Right lobe of liver (tissue), 6 donors: ENCODE measurements at regions not wholly inside any gene's neighbourhood (a gene's known extent, or its start where the extent isn't known, plus 50 kb on each side); places are given as distances from the start of the nearest gene placed in this dataset.
"Not testable (repeated sequence)": the region's sequence is repeated elsewhere in the genome, so short reads cannot be mapped to it uniquely, and the experiment has no call there.

Source experiments
- ATAC-seq, 4 donors: fragments of 200-7000 bp; cut with Tn5 transposase; one replicate each; pipeline ENCODE4 v1.9.1; 2020; ENCODE audit warnings: mild to moderate bottlenecking in 4 of 4, moderate library complexity in 4 of 4
- DNase-seq, 3 donors: peaks; one replicate each; pipeline ENCODE4 v3.0.0-alpha.2; 2020
- H3K27ac ChIP-seq, 3 donors: fragments of 200-600 bp; one replicate each; pipeline ENCODE4 v1.8.0; 2022
- H3K27me3 ChIP-seq, 2 donors: fragments of 200-600 bp; one replicate each; pipeline ENCODE4 v1.8.0; 2022
- H3K36me3 ChIP-seq, 4 donors: fragments of 200-600 bp; sonication (generic) in 1 of 4; one replicate each; pipeline versions ENCODE4 v1.5.1 to v1.8.0; 2017 to 2022; ENCODE audit warnings: control low read depth in 1 of 4
- H3K4me1 ChIP-seq, 4 donors: fragments of 200-600 bp; sonication (generic) in 1 of 4; one replicate each; pipeline versions ENCODE4 v1.5.1 to v1.8.0; 2017 to 2022; ENCODE audit warnings: control low read depth in 1 of 4
- H3K4me3 ChIP-seq, 3 donors: fragments of 200-600 bp; one replicate each; pipeline ENCODE4 v1.8.0; 2022
- H3K9me3 ChIP-seq, 4 donors: fragments of 200-600 bp; sonication (generic) in 1 of 4; one replicate each; pipeline versions ENCODE4 v1.5.1 to v1.8.0; 2017 to 2022; ENCODE audit warnings: control low read depth in 1 of 4
- CTCF ChIP-seq, 4 donors: fragments of 200-600 bp in 3 of 4; fragments of 450-650 bp in 1 of 4; IDR thresholded peaks; one replicate each; pipeline versions ENCODE4 v1.5.1 to v1.8.0; 2016 to 2022; ENCODE audit warnings: antibody characterized with exemption in 4 of 4, mild to moderate bottlenecking in 2 of 4
- POLR2A ChIP-seq: fragments of 450-650 bp; IDR thresholded peaks from one replicate; pipeline ENCODE4 v1.6.1; 2017; ENCODE audit warnings: antibody characterized with exemption, mild to moderate bottlenecking
- WGBS: methylation state at CpG from one replicate; pipeline ENCODE4 v1.1.6; 2018; ENCODE audit warnings: low coverage, low lambda C conversion rate; ENCODE audit not compliant: insufficient coverage; ENCODE audit errors: missing lambda C conversion rate; 5-methylcytosine and 5-hydroxymethylcytosine counted together
- intact Hi-C, 2 donors: fragments of 100-400 bp; cut with DNase I; formaldehyde crosslinking; loops; one replicate each; pipeline versions ENCODE4 v1.11.2 to v1.14.1; 2022
- donor health status: DM: no; HTN: yes; CAD: no.
- donor health status: DM: no; HTN: no; CAD: no.
- donor health status: DM: no; HTN: no; CAD: no.
- donor health status: DM: no; HTN: yes; CAD: no.
- donor health status: DM: no; HTN: yes; CAD: no.

DNA sequence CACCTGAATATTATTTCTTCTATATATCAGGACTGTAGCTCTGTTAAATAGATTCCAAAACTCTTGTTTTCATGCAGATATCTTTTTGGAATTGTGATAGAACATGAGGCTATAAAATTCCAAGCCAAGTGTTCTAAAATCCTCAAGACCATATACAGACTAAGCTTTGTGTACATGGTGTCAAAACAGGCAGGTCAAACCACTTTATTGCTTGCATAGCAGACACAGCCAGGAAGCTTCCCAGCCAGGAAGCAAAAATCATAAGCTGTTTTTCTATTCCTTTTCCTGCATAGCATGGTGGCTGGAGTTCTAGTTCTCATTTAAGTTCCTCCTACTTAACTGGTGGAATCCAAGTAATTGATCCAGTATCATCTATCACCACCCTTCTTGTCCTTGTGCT lies 353.3 kb downstream of the PAX1 start:
- ATAC-seq (no peak), DNase-seq (no peak)
- Histone ChIP-seq H3K4me1 (no peaks in the 10 kb centered on the region), H3K4me3 (no peak overlapping the region), H3K9me3 (no peaks in the 10 kb centered on the region), H3K36me3 (no peaks in the 10 kb centered on the region), H3K27me3 (no peaks in the 10 kb centered on the region), H3K27ac (no peak overlapping the region)
- intact Hi-C loops: no loop called here
- TF ChIP-seq POLR2A: no peak
- no peak for TF ChIP-seq CTCF (IDR thresholded peaks at IDR 0.05)

DNA sequence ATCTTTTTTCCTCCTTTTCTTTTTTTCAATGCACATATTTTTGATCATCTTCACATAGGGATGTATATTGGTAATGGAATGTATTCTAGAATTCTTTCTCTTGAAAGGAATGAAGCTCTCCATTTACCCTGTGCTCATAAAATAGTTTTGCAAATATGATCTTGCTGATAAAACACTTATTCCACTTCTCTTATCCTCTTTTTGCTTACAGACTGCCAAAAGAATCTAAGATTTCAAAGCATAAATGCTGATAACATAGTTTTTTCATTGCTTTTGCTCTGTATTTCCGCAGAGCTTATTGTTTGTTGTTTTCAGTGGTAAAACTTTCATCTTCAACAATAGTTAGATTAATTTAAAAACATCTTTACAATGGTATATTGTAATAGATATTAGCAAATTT lies 350.5 kb downstream of the PAX1 start:
- DNase-seq (no peak), ATAC-seq (no peak)
- H3K4me3 ChIP-seq: no peak overlapping the region
- no peak for TF ChIP-seq POLR2A
- no peaks in the 10 kb centered on the region for H3K9me3 ChIP-seq
- intact Hi-C loops: no loop called here
- 56% methylated on average over 1 of the region's 1 CpG for WGBS
- H3K27me3 ChIP-seq: no peaks in the 10 kb centered on the region
- no peaks in the 10 kb centered on the region for H3K4me1 ChIP-seq
- no peak overlapping the region for H3K27ac ChIP-seq
- H3K36me3 ChIP-seq: no peaks in the 10 kb centered on the region

- H3K9me3 ChIP-seq: no peaks in the 10 kb centered on the region
- WGBS: 48% methylated on average over 1 of the region's 1 CpG
- H3K4me3 ChIP-seq: no peak overlapping the region
- no peaks in the 10 kb centered on the region for H3K36me3 ChIP-seq
- DNase-seq (no peak), ATAC-seq (no peak)
- no peak overlapping the region for H3K27ac ChIP-seq
- intact Hi-C loops: no loop called here
- H3K4me1 ChIP-seq: no peaks in the 10 kb centered on the region
- H3K27me3 ChIP-seq: no peaks in the 10 kb centered on the region
- TF ChIP-seq POLR2A: no peak
- TF ChIP-seq CTCF (IDR thresholded peaks at IDR 0.05): no peak
Measured at GRCh38 chr20:22052025-22052650, 346.7 kb downstream of the PAX1 start.

DNA sequence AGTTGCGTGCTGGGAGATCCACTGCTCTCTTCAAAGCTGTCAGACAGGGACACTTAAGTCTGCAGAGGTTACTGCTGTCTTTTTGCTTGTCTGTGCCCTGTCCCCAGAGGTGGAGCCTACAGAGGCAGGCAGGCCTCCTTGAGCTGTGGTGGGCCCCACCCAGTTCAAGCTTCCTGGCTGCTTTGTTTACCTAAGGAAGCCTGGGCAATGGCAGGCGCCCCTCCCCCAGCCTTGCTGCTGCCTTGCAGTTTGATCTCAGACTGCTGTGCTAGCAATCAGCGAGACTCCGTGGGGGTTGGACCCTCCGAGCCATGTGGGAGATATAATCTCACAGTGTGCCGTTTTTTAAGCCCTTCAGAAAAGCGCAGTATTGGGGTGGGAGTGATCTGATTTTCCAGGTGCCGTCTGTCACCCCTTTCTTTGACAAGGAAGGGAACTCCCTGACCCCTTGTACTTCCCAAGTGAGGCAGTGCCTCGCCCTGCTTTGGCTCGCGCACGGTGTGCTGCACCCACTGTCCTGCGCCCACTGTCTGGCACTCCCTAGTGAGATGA lies 340.6 kb downstream of the PAX1 start:
- H3K36me3 ChIP-seq, DNase-seq, H3K4me3 ChIP-seq, H3K4me1 ChIP-seq, H3K27me3 ChIP-seq, H3K9me3 ChIP-seq, H3K27ac ChIP-seq, intact Hi-C loops, ATAC-seq: not testable (repeated sequence)
- 50% methylated on average over 11 of the region's 13 CpGs for WGBS

DNA sequence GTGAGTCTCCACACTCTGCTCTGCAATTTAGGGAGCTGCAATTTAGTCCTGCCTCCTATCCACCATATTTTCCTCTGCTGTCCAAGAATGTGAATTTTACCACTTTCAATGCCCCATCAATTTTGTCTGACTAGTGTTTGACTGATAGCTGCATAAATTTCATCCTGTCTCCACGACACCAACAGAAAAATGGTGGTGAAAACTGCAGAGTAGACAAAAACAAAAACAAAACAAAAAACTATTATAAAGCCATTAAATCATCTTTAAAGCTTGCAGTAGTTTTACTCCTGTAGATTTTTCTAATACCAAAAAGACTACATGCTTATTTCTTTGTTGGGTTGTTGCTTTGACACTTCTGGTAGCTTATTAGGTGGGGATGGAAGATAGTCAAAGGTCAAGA lies 322.0 kb downstream of the PAX1 start:
- DNase-seq (no peak), ATAC-seq (no peak)
- WGBS: 36% methylated on average over 1 of the region's 1 CpG
- TF ChIP-seq CTCF (IDR thresholded peaks at IDR 0.05) (no peak), POLR2A (no peak)
- Histone ChIP-seq H3K4me3 (no peak overlapping the region), H3K27ac (no peak overlapping the region), H3K36me3 (no peaks in the 10 kb centered on the region), H3K9me3 (no peaks in the 10 kb centered on the region), H3K27me3 (no peaks in the 10 kb centered on the region), H3K4me1 (no peaks in the 10 kb centered on the region)
- intact Hi-C loops: no loop called here

DNA sequence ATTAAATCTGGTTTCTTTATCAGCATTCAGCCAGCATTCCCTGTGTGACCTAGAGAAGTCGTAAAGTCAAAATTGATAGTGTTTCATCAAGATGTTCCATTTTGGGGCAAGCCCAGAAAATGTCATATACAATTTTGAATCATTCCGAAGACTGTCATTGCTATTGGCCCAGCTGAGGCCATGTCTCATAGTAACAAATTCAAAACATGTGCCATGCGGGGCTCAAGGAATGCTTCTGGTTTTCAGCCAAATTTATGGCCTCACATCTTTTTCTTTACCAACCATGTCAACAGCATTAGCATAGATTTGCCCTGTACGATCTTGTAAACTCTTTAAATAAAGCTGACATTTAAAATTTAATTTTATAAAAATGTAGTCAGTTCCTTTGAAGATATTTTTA lies 314.7 kb downstream of the PAX1 start:
- DNase-seq (no peak), ATAC-seq (no peak)
- Histone ChIP-seq H3K4me1 (no peaks in the 10 kb centered on the region), H3K9me3 (no peaks in the 10 kb centered on the region), H3K27me3 (no peaks in the 10 kb centered on the region), H3K4me3 (no peak overlapping the region), H3K36me3 (no peaks in the 10 kb centered on the region), H3K27ac (no peak overlapping the region)
- TF ChIP-seq CTCF (IDR thresholded peaks at IDR 0.05) (no peak), POLR2A (no peak)
- 67% methylated on average over 4 of the region's 4 CpGs for WGBS
- intact Hi-C loops: no loop called here
